ENCODE measurements at regions not wholly inside any gene's neighbourhood (a gene's known extent, or its start where the extent isn't known, plus 50 kb on each side); places are given as distances from the start of the nearest gene placed in this dataset.

GRCh38 chr4:123042095-123042494, 119.7 kb upstream of the NUDT6 start:
- TF ChIP-seq CTCF (IDR thresholded peaks at IDR 0.05; ENCODE audit: insufficient read depth, low read depth, low read length) = no peak
- TF ChIP-seq EZH2 (IDR thresholded peaks at IDR 0.05; ENCODE audit: insufficient read depth, low read length) = no peak

Data from astrocyte (in vitro differentiated cells and primary cell).